ENCODE measurements at regions not wholly inside any gene's neighbourhood (a gene's known extent, or its start where the extent isn't known, plus 50 kb on each side); places are given as distances from the start of the nearest gene placed in this dataset.

GRCh38 chr12:18207266-18207665 lies 54.1 kb upstream of the PIK3C2G start:
- TF ChIP-seq POLR2A (IDR thresholded peaks at IDR 0.05; ENCODE audit: low read length): no peak
- no peak for TF ChIP-seq GATA1 (IDR thresholded peaks at IDR 0.05; ENCODE audit: low read depth, low read length)

All from erythroblast (primary cell).